SKM-1 treated with dmso at 0.1 percent for 144 hours (cell line): ENCODE measurements at regions not wholly inside any gene's neighbourhood (a gene's known extent, or its start where the extent isn't known, plus 50 kb on each side); places are given as distances from the start of the nearest gene placed in this dataset.
"Not testable (repeated sequence)": the region's sequence is repeated elsewhere in the genome, so short reads cannot be mapped to it uniquely, and the experiment has no call there.

Source experiments
- DNase-seq: peaks from one replicate; lab custom pipeline; 2025; ENCODE audit not compliant: unreplicated experiment; lab: John Stamatoyannopoulos, UW

GRCh38 chr16:11414815-11415775 is 69.8 kb downstream of the RMI2 start:
- DNase-seq: no peak

- DNase-seq: no peak
Observed at GRCh38 chr16:11416228-11417001, 71.2 kb downstream of the RMI2 start.

- DNase-seq: no peak
Observed at GRCh38 chr16:11417487-11417886, 72.2 kb downstream of the RMI2 start.

- DNase-seq: no peak
Observed at GRCh38 chr16:11418506-11418905, 73.2 kb downstream of the RMI2 start.

- DNase-seq: not testable (repeated sequence)
Observed at GRCh38 chr16:11420067-11420466, 74.8 kb downstream of the RMI2 start.

GRCh38 chr16:11420895-11421294 is 75.6 kb downstream of the RMI2 start:
- no peak for DNase-seq

GRCh38 chr16:11422381-11423314 is 77.4 kb downstream of the RMI2 start:
- DNase-seq: no peak

GRCh38 chr16:11423315-11424117 is 78.3 kb downstream of the RMI2 start:
- DNase-seq: peak; percentile 71

GRCh38 chr16:11424118-11424460 is 78.8 kb downstream of the RMI2 start:
- no peak for DNase-seq

GRCh38 chr16:11425140-11425539 is 79.9 kb downstream of the RMI2 start:
- DNase-seq: no peak

GRCh38 chr16:11428623-11428953 is 83.3 kb downstream of the RMI2 start:
- DNase-seq: no peak

- no peak for DNase-seq
Observed at GRCh38 chr16:11429123-11429522, 83.9 kb downstream of the RMI2 start.

GRCh38 chr16:11429823-11430222 is 84.6 kb downstream of the RMI2 start:
- DNase-seq: no peak

GRCh38 chr16:11430601-11431317 is 85.5 kb downstream of the RMI2 start:
- no peak for DNase-seq

- no peak for DNase-seq
Observed at GRCh38 chr16:11431915-11432465, 86.7 kb downstream of the RMI2 start.

GRCh38 chr16:11432856-11433395 is 87.7 kb downstream of the RMI2 start:
- no peak for DNase-seq

GRCh38 chr16:11435576-11435975 is 90.3 kb downstream of the RMI2 start:
- DNase-seq: no peak

GRCh38 chr16:11437069-11437468 is 91.8 kb downstream of the RMI2 start:
- DNase-seq: no peak
